IMR-90 (cell line): ENCODE measurements at regions not wholly inside any gene's neighbourhood (a gene's known extent, or its start where the extent isn't known, plus 50 kb on each side); places are given as distances from the start of the nearest gene placed in this dataset.

ENCODE experiments used
- ATAC-seq: fragments of 200-7000 bp; cut with Tn5 transposase; 2 replicates; pipeline ENCODE4 v1.9.1; 2020; ENCODE audit warnings: low read depth, mild to moderate bottlenecking, moderate library complexity
- BruUV-seq: library from RNA; stranded (reverse); fragments of 400-500 nt; replicated peaks from 2 replicates; lab custom pipeline; 2021; lab: Mats Ljungman, UMichigan
- CTCF ChIA-PET: fragments of 300-600 bp; formaldehyde crosslinking; extraction: SDS; loops from one replicate; lab custom pipeline; 2021; ENCODE audit warnings: antibody characterized with exemption; lab: Yijun Ruan, JAX
- POLR2A ChIA-PET: fragments of 300-600 bp; sonication (Branson Sonifier 250); formaldehyde crosslinking; loops from one replicate; lab custom pipeline; 2022; ENCODE audit warnings: antibody characterized with exemption; ENCODE audit not compliant: unreplicated experiment; lab: Charles Lee
- DNase-seq: peaks from one replicate; pipeline ENCODE4 v3.0.0; 2013
- H2AFZ ChIP-seq: replicated peaks from 2 replicates; pipeline ENCODE3; 2013; ENCODE audit warnings: low read length, mild to moderate bottlenecking; ENCODE audit not compliant: poor library complexity
- H2AK5ac ChIP-seq: 2 replicates; pipeline ENCODE4 v1.6.1; 2013; ENCODE audit warnings: low read depth, low read length, inconsistent platforms
- H2AK9ac ChIP-seq: replicated peaks from 2 replicates; pipeline ENCODE3; 2013; ENCODE audit warnings: mild to moderate bottlenecking, low read depth, low read length, moderate library complexity; ENCODE audit not compliant: poor library complexity
- H2BK120ac ChIP-seq: 2 replicates; pipeline ENCODE4 v1.6.1; 2013; ENCODE audit warnings: low read depth, low read length, inconsistent platforms
- H2BK15ac ChIP-seq: 3 replicates; pipeline ENCODE4 v1.6.1; 2013; ENCODE audit warnings: low read depth, low read length, inconsistent platforms
- H2BK20ac ChIP-seq: 2 replicates; pipeline ENCODE4 v1.6.1; 2013; ENCODE audit warnings: low read depth, mild to moderate bottlenecking, inconsistent platforms, low read length, moderate library complexity
- H2BK5ac ChIP-seq: 2 replicates; pipeline ENCODE4 v1.6.1; 2013; ENCODE audit warnings: mild to moderate bottlenecking, low read depth, low read length, inconsistent platforms; ENCODE audit not compliant: poor library complexity, severe bottlenecking
- H3K14ac ChIP-seq: replicated peaks from 2 replicates; pipeline ENCODE4 v1.6.1; 2013; ENCODE audit warnings: low read depth, low read length, inconsistent platforms
- H3K18ac ChIP-seq: 2 replicates; pipeline ENCODE4 v1.6.1; 2013; ENCODE audit warnings: low read depth, low read length, control low read depth
- H3K23ac ChIP-seq: 2 replicates; pipeline ENCODE4 v1.6.1; 2013; ENCODE audit warnings: low read depth, low read length, inconsistent platforms
- H3K27ac ChIP-seq: 2 replicates; pipeline ENCODE4 v1.5.1; 2013; ENCODE audit warnings: mild to moderate bottlenecking, control low read depth, low read length; ENCODE audit not compliant: insufficient read depth
- H3K27me3 ChIP-seq: 2 replicates; pipeline ENCODE4 v1.6.1; 2013; ENCODE audit warnings: low read length; ENCODE audit not compliant: control insufficient read depth, insufficient read depth
- H3K36me3 ChIP-seq: 2 replicates; pipeline ENCODE4 v1.6.1; 2013; ENCODE audit warnings: low read length, mixed read lengths; ENCODE audit not compliant: control insufficient read depth, insufficient read depth
- H3K4ac ChIP-seq: 2 replicates; pipeline ENCODE4 v1.6.1; 2013; ENCODE audit warnings: low read depth, low read length, inconsistent platforms
- H3K4me1 ChIP-seq: 2 replicates; pipeline ENCODE4 v1.6.1; 2013; ENCODE audit warnings: low read length, mixed read lengths; ENCODE audit not compliant: control insufficient read depth, insufficient read depth
- H3K4me2 ChIP-seq: 2 replicates; pipeline ENCODE4 v1.6.1; 2013; ENCODE audit warnings: low read depth, mild to moderate bottlenecking, control low read depth, low read length, moderate library complexity
- H3K4me3 ChIP-seq: 2 replicates; pipeline ENCODE4 v1.5.1; 2013; ENCODE audit warnings: low read depth, mild to moderate bottlenecking, control low read depth, low read length, moderate library complexity; ENCODE audit not compliant: insufficient read depth
- H3K56ac ChIP-seq: 2 replicates; pipeline ENCODE4 v1.6.1; 2013; ENCODE audit warnings: low read length, inconsistent platforms; ENCODE audit not compliant: insufficient read depth; ENCODE audit errors: extremely low read depth
- H3K79me1 ChIP-seq, 2 experiments: 2 replicates each; pipeline ENCODE4 v1.6.1; 2013; ENCODE audit warnings: low read length in 2 of 2, inconsistent platforms in 1 of 2, low read depth in 1 of 2
- H3K9ac ChIP-seq: 2 replicates; pipeline ENCODE4 v1.6.1; 2013; ENCODE audit warnings: low read depth, low read length, control low read depth
- H3K9me1 ChIP-seq: 2 replicates; pipeline ENCODE4 v1.6.1; 2013; ENCODE audit warnings: low read length, inconsistent platforms; ENCODE audit not compliant: insufficient read depth
- H3K9me3 ChIP-seq: 2 replicates; pipeline ENCODE4 v1.6.1; 2013; ENCODE audit warnings: low read length; ENCODE audit not compliant: control insufficient read depth, insufficient read depth
- H4K20me1 ChIP-seq: 2 replicates; pipeline ENCODE4 v1.6.1; 2013; ENCODE audit warnings: low read length, inconsistent platforms; ENCODE audit not compliant: insufficient read depth
- H4K5ac ChIP-seq: 2 replicates; pipeline ENCODE4 v1.6.1; 2013; ENCODE audit warnings: mild to moderate bottlenecking, low read depth, low read length, control low read depth
- H4K8ac ChIP-seq, 2 experiments: 2 replicates each; pipeline ENCODE4 v1.6.1; 2013; ENCODE audit warnings: low read depth in 2 of 2, low read length in 2 of 2, control low read depth in 1 of 2, inconsistent platforms in 1 of 2
- H4K91ac ChIP-seq: 2 replicates; pipeline ENCODE4 v1.6.1; 2013; ENCODE audit warnings: low read depth, low read length, inconsistent platforms; ENCODE audit not compliant: insufficient read depth
- CEBPB ChIP-seq: IDR thresholded peaks from 2 replicates; pipeline ENCODE4 v1.6.1; 2012; ENCODE audit warnings: low read depth, low read length, improper control_type of control experiment
- CHD1 ChIP-seq: IDR thresholded peaks from 2 replicates; pipeline ENCODE4 v1.6.1; 2012; ENCODE audit warnings: low read depth, low read length, improper control_type of control experiment
- FOS ChIP-seq: fragments of 150-350 bp; IDR thresholded peaks from 2 replicates; pipeline ENCODE4 v1.6.1; 2016; ENCODE audit warnings: low read depth, low read length
- MAFK ChIP-seq: IDR thresholded peaks from 2 replicates; pipeline ENCODE4 v1.6.1; 2012; ENCODE audit warnings: low read depth, low read length, improper control_type of control experiment
- MAZ ChIP-seq: IDR thresholded peaks from 2 replicates; pipeline ENCODE4 v1.6.1; 2012; ENCODE audit warnings: low read depth, mild to moderate bottlenecking, low read length, improper control_type of control experiment, moderate library complexity, borderline replicate concordance
- MXI1 ChIP-seq: IDR thresholded peaks from 2 replicates; pipeline ENCODE4 v1.6.1; 2012; ENCODE audit warnings: low read depth, mild to moderate bottlenecking, low read length, moderate library complexity, borderline replicate concordance
- NFE2L2 ChIP-seq: fragments of 150-350 bp; IDR thresholded peaks from 2 replicates; pipeline ENCODE4 v1.6.1; 2016; ENCODE audit warnings: low read depth, mild to moderate bottlenecking, low read length
- POLR2A ChIP-seq: IDR thresholded peaks from 2 replicates; pipeline ENCODE4 v1.6.1; 2012; ENCODE audit warnings: mild to moderate bottlenecking, low read depth, low read length
- RAD21 ChIP-seq: IDR thresholded peaks from 2 replicates; pipeline ENCODE4 v1.6.1; 2012; ENCODE audit warnings: low read length, improper control_type of control experiment
- RCOR1 ChIP-seq: IDR thresholded peaks from 2 replicates; pipeline ENCODE4 v1.6.1; 2012; ENCODE audit warnings: mild to moderate bottlenecking, low read length, improper control_type of control experiment; ENCODE audit not compliant: insufficient replicate concordance
- RFX5 ChIP-seq: IDR thresholded peaks from 2 replicates; pipeline ENCODE4 v1.8.0; 2012; ENCODE audit warnings: low read depth, mild to moderate bottlenecking, low read length, moderate library complexity
- SMC3 ChIP-seq: fragments of 150-350 bp; IDR thresholded peaks from 2 replicates; pipeline ENCODE4 v1.6.1; 2016; ENCODE audit warnings: low read depth, mild to moderate bottlenecking, antibody characterized with exemption, low read length, moderate library complexity
- WGBS, 2 experiments: methylation state at CpG; one replicate each; pipeline versions ENCODE4 v1.1.5 to v1.1.7; 2013; ENCODE audit warnings: missing lambda C conversion rate in 2 of 2; ENCODE audit not compliant: insufficient read length in 1 of 2; ENCODE audit errors: extremely low coverage in 2 of 2; 5-methylcytosine and 5-hydroxymethylcytosine counted together
- dilution Hi-C: fragments of 300-500 bp; cut with HindIII; formaldehyde crosslinking; loops from one replicate; pipeline ENCODE4 v1.14.3; 2018; ENCODE audit warnings: low sequenced_read_pairs; ENCODE audit not compliant: unreplicated experiment
- in situ Hi-C: fragments of 300-500 bp; cut with MboI; formaldehyde crosslinking; loops from 3 replicates; pipeline ENCODE4 v1.14.3; 2019; ENCODE audit warnings: low sequenced_read_pairs, inconsistent platforms, mixed read lengths
- intact Hi-C: fragments of 100-400 bp; cut with micrococcal nuclease; formaldehyde crosslinking; loops from 2 replicates; pipeline ENCODE4 v1.10.0; 2022
- TF ChIP-seq, protein P1 (sequence below): conservative IDR thresholded peaks from 2 replicates; pipeline ENCODE4 v1.5.1; 2012; ENCODE audit warnings: mild to moderate bottlenecking, low read depth, low read length, improper control_type of control experiment
- TF ChIP-seq, protein P2 (sequence below): fragments of 150-350 bp; IDR thresholded peaks from 2 replicates; pipeline ENCODE4 v1.6.1; 2017; ENCODE audit warnings: mild to moderate bottlenecking, antibody characterized with exemption, low read length, low read depth

- H4K91ac ChIP-seq = no peak overlapping the region
- no peak overlapping the region for H3K27ac ChIP-seq
- no peak overlapping the region for H2BK120ac ChIP-seq
- H4K20me1 ChIP-seq = no peaks in the 10 kb centered on the region; the same call in 1 of the 2 replicates
- H3K4me2 ChIP-seq = no peak overlapping the region
- TF ChIP-seq, protein P1, sequence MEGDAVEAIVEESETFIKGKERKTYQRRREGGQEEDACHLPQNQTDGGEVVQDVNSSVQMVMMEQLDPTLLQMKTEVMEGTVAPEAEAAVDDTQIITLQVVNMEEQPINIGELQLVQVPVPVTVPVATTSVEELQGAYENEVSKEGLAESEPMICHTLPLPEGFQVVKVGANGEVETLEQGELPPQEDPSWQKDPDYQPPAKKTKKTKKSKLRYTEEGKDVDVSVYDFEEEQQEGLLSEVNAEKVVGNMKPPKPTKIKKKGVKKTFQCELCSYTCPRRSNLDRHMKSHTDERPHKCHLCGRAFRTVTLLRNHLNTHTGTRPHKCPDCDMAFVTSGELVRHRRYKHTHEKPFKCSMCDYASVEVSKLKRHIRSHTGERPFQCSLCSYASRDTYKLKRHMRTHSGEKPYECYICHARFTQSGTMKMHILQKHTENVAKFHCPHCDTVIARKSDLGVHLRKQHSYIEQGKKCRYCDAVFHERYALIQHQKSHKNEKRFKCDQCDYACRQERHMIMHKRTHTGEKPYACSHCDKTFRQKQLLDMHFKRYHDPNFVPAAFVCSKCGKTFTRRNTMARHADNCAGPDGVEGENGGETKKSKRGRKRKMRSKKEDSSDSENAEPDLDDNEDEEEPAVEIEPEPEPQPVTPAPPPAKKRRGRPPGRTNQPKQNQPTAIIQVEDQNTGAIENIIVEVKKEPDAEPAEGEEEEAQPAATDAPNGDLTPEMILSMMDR = no peak
- TF ChIP-seq NFE2L2 (no peak), RCOR1 (no peak), POLR2A (no peak), SMC3 (no peak), RFX5 (no peak), RAD21 (no peak), FOS (no peak), CEBPB (no peak), MXI1 (no peak), MAFK (no peak), CHD1 (no peak), MAZ (no peak)
- TF ChIP-seq, protein P2, sequence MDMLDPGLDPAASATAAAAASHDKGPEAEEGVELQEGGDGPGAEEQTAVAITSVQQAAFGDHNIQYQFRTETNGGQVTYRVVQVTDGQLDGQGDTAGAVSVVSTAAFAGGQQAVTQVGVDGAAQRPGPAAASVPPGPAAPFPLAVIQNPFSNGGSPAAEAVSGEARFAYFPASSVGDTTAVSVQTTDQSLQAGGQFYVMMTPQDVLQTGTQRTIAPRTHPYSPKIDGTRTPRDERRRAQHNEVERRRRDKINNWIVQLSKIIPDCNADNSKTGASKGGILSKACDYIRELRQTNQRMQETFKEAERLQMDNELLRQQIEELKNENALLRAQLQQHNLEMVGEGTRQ = no peak
- ATAC-seq (no peak), DNase-seq (no peak)
- no peak overlapping the region for H2AFZ ChIP-seq
- no peak overlapping the region for H2BK15ac ChIP-seq
- no peak overlapping the region for H2AK9ac ChIP-seq
- H3K9me3 ChIP-seq = peaks cover 2% of the 10 kb centered on the region; the same call in 1 of the 2 replicates
- H3K56ac ChIP-seq = no peak overlapping the region
- no peak overlapping the region for H3K4me3 ChIP-seq
- no peak overlapping the region for H3K4ac ChIP-seq
- no TSS peak for BruUV-seq
- in situ Hi-C loops = no loop called here
- ChIA-PET CTCF (no interaction called here), POLR2A (no interaction called here)
- H3K79me1 ChIP-seq = no peaks in the 10 kb centered on the region
- peaks cover 18% of the 10 kb centered on the region for H3K27me3 ChIP-seq
- no peak overlapping the region for H3K18ac ChIP-seq
- intact Hi-C loops = no loop called here
- H2AK5ac ChIP-seq = no peak overlapping the region
- H4K8ac ChIP-seq = no peak overlapping the region
- H3K9me1 ChIP-seq = peaks cover 7% of the 10 kb centered on the region
- H3K23ac ChIP-seq = no peak overlapping the region
- no peak overlapping the region for H2BK20ac ChIP-seq
- H3K14ac ChIP-seq = no peak overlapping the region
- no peak overlapping the region for H3K9ac ChIP-seq
- no peaks in the 10 kb centered on the region for H3K36me3 ChIP-seq
- no peak overlapping the region for H4K5ac ChIP-seq
- H3K4me1 ChIP-seq = peaks cover 5% of the 10 kb centered on the region
- dilution Hi-C loops = no loop called here
- H2BK5ac ChIP-seq = no peak overlapping the region
- no CpG with 5 or more reads among the region's 5 CpGs for WGBS, 2 experiments
Observed at GRCh38 chr10:15457382-15457781, 86.3 kb upstream of the FAM171A1 start.
